ENCODE measurements at regions not wholly inside any gene's neighbourhood (a gene's known extent, or its start where the extent isn't known, plus 50 kb on each side); places are given as distances from the start of the nearest gene placed in this dataset.

DNA sequence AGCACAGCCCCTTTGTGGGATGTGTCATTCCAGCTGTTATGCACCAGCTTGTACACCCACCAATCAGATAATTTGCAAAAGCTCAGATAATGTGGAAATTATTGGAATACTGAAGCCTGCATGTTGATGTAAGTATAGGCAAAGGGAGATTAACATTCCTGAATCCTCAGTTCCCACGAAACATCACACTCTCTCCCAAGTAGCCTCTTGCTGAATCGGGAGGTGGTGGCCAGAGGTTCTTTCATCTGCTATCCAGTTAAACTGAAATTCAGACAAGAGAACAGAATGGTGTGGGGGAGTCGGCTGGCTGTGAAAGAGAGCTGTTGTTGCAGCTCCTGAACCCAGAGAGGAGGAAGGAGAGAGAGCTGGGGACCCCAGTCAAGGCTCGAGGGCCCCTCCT lies 170.9 kb downstream of the ZBTB18 start:
- peak; percentile 56 for DNase-seq

GRCh38 chr1:244224487-244225430 lies 173.7 kb downstream of the ZBTB18 start:
- no peak for DNase-seq

- no peak for DNase-seq
These were observed 175.4 kb downstream of the ZBTB18 start for GRCh38 chr1:244226435-244226834.

DNA sequence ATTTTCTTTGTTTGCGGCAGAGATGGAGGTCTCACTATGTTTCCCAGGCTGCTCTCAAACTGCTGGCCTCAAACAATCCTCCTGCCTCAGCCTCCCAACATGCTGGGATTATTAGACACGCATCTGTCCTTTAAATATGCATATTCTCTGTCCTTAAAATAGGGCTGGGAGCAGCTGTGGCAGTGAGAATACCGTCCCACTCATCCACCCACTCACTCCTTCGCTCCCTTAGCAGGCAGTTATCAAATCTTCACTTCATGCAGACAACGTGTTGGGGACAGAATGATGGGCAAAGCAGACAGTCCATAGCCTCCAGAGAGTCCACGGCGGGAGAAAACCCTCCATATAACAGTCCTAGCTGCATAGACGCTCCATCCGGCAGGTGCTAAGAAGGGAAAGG lies 179.4 kb downstream of the ZBTB18 start:
- no peak for DNase-seq

DNA sequence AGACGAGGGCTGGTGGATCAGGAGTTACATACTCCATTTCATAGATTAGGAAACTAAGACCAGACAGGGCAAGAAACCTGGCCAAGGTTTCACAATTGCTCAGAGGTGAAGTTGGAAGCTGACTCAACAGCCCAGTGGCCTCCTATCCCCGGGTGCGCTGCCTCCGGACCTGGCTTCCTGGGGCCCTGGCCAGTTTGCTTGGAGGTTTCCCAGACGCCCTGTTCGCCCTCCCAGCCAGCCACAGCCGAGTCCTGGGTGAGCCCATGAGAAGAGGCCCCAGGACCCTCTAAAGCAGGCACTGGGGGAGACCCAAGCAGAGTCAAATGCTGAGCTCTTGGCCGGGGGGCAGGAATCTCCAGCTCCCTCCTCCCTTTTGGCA lies 180.1 kb downstream of the ZBTB18 start:
- no peak for DNase-seq

DNA sequence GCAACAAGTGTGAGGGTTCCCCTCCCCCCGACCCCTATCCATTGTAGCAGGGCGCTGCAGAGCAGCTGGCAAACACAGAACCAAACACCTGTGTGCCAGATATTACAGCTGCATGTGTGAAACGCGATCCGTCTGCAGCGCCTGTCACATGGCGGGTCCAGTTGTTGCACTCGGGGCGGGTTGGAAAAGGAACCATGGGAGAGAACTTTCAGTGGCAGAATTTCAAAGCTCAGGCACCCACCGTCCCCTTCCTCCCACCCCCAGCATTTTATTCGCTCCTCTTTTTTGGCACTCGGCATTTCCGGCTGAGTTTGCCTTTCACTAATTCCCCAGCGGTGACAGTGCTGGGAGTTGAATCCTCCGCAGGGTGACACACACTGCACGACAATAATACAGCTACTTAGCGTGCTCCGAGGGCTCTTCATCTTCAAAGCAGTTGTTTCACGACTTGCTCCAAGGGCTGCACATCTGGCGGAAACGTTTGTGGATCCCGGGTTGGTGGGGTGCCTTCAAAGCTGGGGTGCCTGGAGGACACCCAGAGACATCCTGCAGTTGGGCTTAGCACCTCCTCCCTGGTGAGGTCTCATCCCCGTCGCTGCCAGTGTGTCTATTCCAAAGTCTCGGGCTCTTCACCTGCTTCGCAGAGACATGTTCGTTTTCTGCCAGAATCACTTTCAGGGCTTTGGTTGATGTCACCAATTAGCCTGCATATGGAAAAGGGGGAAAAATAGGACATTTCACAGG lies 180.7 kb downstream of the ZBTB18 start:
- DNase-seq = peak; percentile 52

DNA sequence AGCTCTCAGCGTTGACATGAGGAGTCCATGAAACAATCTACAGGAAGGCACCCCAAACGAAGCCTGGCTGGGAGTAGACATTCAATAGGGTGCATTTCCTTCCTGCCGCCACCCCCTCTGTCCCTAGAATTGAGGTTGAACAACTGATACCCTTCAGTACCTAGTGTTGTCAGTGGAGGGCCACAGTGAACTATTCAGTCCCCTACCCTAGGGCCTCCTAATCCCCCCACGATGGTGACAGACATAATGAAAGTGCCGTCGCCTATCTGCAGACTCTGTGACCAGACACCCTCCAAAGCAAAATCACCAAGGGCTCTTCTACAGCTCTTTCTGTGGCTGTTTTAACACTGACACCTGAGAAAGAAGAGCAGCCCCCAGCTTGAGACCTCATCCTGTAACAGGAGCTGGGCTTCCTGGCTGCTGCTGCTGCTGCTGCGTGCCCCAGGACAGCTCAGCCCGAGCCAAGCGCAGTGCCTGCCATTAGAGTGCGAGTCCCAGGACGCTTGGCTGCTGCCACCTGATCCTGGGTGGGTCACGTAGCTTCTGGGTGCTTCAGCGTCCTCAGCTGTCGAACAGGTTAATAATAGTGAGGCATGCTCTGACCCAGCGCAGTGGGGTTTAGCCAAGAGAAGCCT lies 183.0 kb downstream of the ZBTB18 start:
- no peak for DNase-seq

GRCh38 chr1:244235157-244235556 lies 184.1 kb downstream of the ZBTB18 start:
- DNase-seq = no peak

DNA sequence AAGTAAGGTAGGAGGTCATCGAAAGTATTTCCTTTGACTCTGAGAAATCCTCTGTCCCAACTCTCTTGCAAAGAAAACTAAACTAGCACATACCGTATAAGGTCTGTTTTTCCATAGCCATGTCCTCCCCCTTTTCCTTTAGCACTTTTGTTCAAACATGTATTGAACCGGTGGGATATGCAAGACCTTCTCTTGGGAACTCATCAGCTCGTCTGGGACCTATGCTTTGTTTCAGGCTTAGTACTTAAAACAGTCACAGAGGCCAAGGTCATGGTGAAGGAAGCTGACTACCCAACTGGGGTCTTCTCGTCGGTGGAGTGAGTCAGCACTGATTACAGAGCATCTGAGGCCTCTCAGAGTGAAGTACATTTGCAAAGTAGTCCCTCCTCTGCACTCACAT lies 185.0 kb downstream of the ZBTB18 start:
- DNase-seq = no peak

- no peak for DNase-seq
These were observed 185.6 kb downstream of the ZBTB18 start for GRCh38 chr1:244236721-244237120.

DNA sequence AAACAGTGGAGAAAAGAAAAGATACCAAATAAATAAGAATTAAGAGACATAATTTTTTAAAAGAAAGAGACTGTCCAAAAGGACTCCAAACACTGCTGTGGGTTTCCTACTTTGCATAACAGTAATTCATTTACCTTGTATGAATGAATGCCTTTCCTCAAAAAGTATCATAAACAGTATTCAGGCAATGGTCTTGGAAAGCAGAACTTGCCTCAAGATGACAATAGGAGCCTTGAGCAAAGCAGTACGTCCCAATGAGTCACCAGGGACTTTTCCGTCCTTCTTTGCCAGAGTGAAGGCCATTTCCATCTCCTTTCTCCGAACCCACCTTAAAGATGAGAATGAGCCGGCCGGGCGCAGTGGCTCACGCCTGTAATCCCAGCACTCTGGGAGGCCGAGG lies 186.4 kb downstream of the ZBTB18 start:
- no peak for DNase-seq

DNA sequence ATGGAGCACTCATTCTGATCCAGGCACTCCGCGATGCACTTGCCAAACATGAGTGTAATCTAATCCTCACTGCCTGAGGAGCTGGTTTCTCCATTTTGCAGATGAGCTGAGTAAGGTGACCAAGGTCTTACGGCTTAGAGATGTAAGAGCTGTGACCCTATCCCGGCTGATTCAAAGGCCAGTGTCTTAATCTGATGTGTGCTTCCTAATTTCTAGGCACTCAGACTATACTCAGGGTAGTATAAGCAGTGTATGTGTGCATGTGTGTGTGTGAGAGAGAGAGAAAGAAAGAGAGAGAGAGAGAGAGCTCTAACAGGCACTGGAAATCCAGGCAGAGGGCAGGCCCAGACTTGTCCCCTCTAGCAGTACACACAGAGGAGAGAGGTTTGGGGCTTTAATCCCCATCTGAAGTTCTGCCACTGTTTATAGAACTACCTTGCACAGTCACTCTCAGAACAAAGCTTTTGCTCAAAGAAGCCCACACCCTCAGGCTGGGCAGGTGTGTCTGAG lies 188.2 kb downstream of the ZBTB18 start:
- peak; percentile 9 for DNase-seq

- no peak for DNase-seq
These were observed 190.4 kb downstream of the ZBTB18 start for GRCh38 chr1:244241438-244241837.

GRCh38 chr1:244242446-244242845 lies 191.4 kb downstream of the ZBTB18 start:
- DNase-seq = no peak

- no peak for DNase-seq
These were observed 195.3 kb downstream of the ZBTB18 start for GRCh38 chr1:244246334-244246733.

DNA sequence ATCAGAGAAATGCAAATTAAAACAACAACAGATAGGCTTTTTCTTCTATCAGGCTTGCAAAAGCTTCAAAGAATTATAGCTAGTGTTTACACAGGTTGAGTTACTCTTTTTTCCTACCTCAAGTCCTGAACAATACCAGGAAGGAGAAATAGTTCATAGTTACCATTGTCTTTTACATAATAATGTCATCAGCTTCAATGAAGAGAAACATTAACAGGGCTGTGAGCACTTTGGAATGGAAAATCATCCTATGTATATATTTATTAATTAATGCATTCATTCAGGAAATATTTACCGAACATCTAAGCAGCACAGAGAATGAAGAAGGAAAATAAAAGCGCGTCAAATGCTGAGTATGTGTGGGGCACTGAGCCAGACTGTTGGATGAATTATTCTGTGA lies 197.3 kb downstream of the ZBTB18 start:
- DNase-seq = no peak

- DNase-seq = no peak
These were observed 199.5 kb downstream of the ADSS2 start for GRCh38 chr1:244252211-244252610.

GRCh38 chr1:244254467-244254866 lies 197.2 kb downstream of the ADSS2 start:
- no peak for DNase-seq

DNA sequence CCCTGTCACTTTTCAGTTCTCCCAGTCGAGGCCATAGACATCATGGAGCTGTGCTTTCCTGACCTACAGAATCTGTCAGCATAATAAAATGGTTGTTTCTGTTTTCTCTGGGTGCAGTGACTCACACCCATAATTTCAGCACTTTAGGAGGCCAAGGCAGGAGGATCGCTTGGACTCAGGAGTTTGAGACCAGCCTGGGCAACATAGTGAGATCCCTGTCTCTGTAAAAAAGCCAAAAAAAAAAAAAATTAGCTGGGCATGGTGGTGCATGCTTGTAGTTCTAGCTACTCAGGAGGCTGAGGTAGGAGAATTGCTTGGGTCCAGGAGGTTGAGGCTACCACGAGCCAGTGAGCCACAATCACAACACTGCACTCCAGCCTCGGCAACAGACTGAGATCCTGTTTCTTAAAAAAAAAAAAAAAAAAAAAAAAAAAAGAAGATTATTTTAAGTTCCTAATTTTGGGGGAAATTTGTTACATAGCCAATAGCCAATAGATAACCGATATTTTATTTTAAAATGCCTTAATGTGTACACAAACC lies 196.2 kb downstream of the ADSS2 start:
- no peak for DNase-seq

DNA sequence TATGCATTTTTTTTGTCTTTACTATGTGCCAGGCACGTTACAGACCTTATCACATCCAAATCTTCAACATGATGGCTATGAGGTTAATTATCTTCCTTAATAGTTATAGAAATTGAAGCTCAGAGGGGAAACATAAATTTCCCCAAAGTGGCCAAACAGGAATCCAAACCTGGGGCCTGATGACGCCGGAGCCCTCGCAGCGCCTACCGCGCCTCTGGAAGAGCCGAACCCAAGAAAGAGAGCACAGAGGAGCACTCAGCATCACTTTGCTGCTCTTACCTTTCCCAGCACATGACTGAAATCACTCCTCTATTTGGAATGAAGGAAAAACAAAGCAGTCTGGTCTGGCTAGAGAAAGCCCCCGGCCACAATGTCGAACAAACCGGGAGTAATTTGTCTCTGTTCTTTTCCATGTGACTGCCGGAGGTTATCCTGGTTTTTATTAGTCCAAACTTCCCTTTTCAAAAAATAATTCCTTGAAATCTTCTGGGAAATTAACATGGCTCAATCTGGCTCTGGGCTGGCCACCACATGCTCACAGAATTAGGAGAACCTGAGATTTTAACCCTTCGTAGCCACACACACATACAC lies 195.5 kb downstream of the ADSS2 start:
- DNase-seq = no peak

- no peak for DNase-seq
These were observed 187.5 kb downstream of the ADSS2 start for GRCh38 chr1:244264163-244264562.

DNA sequence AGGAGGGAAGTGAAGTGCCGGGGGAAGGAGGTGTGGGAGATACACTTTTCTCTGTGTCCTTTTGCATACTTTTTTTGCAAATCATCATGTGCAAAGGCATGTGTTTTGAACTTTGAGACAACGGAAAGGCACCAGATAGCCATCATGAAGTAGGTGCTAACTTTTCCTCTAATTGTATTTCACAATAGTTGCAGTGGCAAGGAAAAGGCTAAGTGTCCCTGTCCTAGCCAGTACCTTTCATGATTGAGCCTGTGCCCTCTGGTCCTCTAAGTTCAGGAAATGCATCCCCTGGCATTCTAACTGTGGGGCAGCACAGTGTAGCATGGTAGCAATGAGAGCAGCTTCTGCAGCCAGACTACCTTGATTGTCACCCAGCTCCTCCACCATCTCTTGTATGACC lies 186.2 kb downstream of the ADSS2 start:
- no peak for DNase-seq

DNA sequence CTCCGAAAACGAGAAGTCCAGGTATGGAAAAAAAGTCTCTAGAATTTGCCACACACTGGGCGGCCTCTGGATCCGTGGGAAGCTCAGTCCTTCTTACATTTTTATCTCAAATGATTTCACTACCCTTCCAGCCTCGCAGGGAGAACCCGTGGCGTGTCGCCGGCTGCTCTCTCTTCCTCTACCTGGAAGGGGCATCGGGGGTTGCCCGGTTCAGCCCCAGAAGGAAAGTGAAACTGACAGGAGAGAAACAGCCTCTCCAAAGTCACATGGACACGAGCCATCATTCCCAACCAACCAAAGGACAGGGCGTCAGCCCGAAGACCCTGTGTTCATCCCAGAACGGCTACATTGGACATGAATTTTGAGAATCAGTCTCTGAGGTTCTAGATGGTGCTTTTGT lies 182.5 kb downstream of the ADSS2 start:
- no peak for DNase-seq

All from fibroblast of skin of scalp (primary cell).